Motor neuron (in vitro differentiated cells): ENCODE measurements at regions not wholly inside any gene's neighbourhood (a gene's known extent, or its start where the extent isn't known, plus 50 kb on each side); places are given as distances from the start of the nearest gene placed in this dataset.
A peak's percentile ranks its signal among the peaks of the same experiment; 100 is the strongest.
"Not testable (repeated sequence)": the region's sequence is repeated elsewhere in the genome, so short reads cannot be mapped to it uniquely, and the experiment has no call there.

ENCODE experiments used
- ATAC-seq, 8 experiments: fragments of 200-7000 bp; cut with Tn5 transposase; replicated peaks in 6 of 8; 2 replicates each; pipeline ENCODE4 v1.8.0; 2021; ENCODE audit warnings: mild to moderate bottlenecking in 8 of 8, moderate library complexity in 8 of 8
- H3K27ac ChIP-seq, 2 donors: fragments of 250-450 bp; sonication (Bioruptor Pico); 2 replicates each; pipeline ENCODE4 v1.9.0; 2021; ENCODE audit warnings: antibody characterized with exemption in 2 of 2, mild to moderate bottlenecking in 2 of 2, moderate library complexity in 1 of 2
- H3K4me1 ChIP-seq, 2 donors: fragments of 250-450 bp; sonication (Bioruptor Pico); replicated peaks in 1 of 2; 2 replicates each; pipeline ENCODE4 v1.6.1; 2021; ENCODE audit warnings: antibody characterized with exemption in 2 of 2, mild to moderate bottlenecking in 2 of 2, moderate library complexity in 1 of 2
- H3K4me3 ChIP-seq, 5 donors: fragments of 250-450 bp; sonication (Bioruptor Pico); 2 replicates each; pipeline ENCODE4 v1.9.0; 2021; ENCODE audit warnings: antibody characterized with exemption in 5 of 5, mild to moderate bottlenecking in 5 of 5, moderate library complexity in 4 of 5
- WGBS, 10 experiments: fragments of 450-650 bp; shearing (Covaris generic); methylation state at CpG; one replicate each; pipeline ENCODE4 v1.0.0; 2022; 5-methylcytosine and 5-hydroxymethylcytosine counted together
- in situ Hi-C, 9 experiments: fragments of 400-800 bp; cut with MboI; loops; one replicate each; pipeline ENCODE4 v1.15.0; 2021; ENCODE audit warnings: low sequenced_read_pairs in 9 of 9, low pct_unique_long_range_greater_than_20kb in 2 of 9; ENCODE audit not compliant: unreplicated experiment in 9 of 9

DNA sequence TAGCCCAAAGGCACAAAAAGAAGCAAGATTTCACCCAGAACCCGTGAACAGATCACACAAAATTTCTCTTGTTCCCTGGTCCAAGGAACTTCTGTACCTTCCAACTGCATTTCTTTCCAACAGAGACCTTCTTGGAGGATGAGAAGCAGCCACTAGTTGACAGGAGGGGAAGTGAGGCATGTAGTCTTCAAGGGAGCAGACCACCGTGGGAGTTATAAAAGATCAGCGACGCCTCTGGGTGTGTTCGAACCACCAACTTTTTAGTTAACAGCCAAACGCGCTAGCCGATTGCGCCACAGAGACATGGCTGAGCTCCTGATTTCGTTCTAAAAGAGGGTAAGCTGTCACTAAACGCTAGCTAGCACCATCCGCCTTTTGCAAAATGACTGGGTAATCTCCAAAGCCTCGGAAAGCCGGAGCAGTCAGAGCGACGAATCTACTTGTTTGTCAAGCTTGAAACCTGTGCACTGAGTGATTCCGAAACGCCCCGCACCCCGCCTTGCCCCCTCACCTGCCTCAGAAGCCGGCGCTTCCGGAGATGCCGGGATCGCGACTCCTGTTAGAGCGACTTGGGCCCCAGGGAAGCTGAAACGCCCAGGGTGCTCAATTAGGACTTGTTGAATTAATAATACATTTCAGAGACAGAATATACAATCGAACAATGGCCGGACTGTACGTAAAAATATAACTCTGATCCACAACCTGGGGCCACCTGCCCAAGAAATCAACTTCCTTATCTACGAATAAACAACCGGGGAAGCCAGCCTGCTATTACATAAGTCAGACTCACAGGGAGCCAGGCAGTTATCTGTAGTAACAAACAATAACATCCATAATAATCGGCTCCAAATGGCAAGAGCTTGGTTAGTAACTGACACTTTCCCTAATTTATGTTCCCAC, 140.1 kb downstream of the FAM72C start:
- H3K4me1 ChIP-seq, H3K27ac ChIP-seq, ATAC-seq, H3K4me3 ChIP-seq, in situ Hi-C loops: not testable (repeated sequence)
- WGBS, 10 experiments = 70% methylated on average over 2 of the region's 34 CpGs; no CpG with 5 or more reads in 9 of the 10 experiments

- WGBS, 10 experiments = no CpG with 5 or more reads among the region's 1 CpG
- H3K4me3 ChIP-seq, ATAC-seq, H3K4me1 ChIP-seq, H3K27ac ChIP-seq, in situ Hi-C loops: not testable (repeated sequence)
Measured at GRCh38 chr1:143826162-143826561, 145.6 kb downstream of the FAM72C start.

GRCh38 chr1:143824266-143824665, 147.5 kb downstream of the FAM72C start:
- H3K4me3 ChIP-seq, H3K4me1 ChIP-seq, H3K27ac ChIP-seq, ATAC-seq, in situ Hi-C loops: not testable (repeated sequence)
- no CpG with 5 or more reads among the region's 3 CpGs for WGBS, 10 experiments

DNA sequence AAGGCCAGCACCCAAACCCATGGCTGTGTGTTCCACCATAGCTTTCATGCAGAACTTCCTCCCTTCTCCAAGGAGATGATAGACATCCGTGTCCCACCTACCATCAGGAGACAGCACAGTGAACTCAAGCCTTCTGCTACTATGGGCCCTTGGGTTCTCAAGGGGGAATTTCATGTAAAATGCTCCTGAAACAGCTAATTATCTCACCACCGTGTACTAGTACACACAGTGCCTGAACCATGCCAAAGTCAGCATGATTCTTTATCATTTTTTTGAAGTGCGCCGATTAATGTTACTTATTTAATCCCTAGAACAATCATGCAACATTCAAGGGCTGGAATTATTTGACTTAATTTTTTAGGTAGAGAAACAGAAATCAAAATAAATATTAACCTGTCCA, 151.7 kb downstream of the FAM72C start:
- in situ Hi-C loops, ATAC-seq, H3K27ac ChIP-seq, H3K4me3 ChIP-seq, H3K4me1 ChIP-seq: not testable (repeated sequence)
- no CpG with 5 or more reads among the region's 4 CpGs for WGBS, 10 experiments

DNA sequence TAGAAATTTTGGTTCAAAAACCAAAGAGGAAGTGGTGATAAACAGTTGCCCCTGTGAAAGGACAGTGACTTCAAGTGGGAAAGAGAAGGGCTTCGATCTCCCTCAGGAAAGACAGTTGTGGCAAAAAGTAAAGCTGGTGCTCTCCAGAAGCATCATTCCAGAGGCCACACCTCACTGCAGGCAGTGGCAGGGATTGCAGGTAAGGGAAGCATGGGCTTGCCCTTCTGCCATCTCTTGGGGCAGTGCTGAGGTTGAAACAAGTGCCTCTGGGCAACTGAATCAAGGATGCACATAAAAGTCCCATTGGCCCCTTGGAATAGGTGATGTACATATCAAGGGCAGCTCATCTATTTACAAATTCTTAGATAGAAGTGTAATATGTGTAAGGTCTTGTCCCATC, 155.4 kb downstream of the FAM72C start:
- H3K4me1 ChIP-seq, in situ Hi-C loops, H3K4me3 ChIP-seq, H3K27ac ChIP-seq: not testable (repeated sequence)
- WGBS, 10 experiments = no CpG with 5 or more reads among the region's 1 CpG
- peak in 1 of 8 experiments; percentile 37 for ATAC-seq

DNA sequence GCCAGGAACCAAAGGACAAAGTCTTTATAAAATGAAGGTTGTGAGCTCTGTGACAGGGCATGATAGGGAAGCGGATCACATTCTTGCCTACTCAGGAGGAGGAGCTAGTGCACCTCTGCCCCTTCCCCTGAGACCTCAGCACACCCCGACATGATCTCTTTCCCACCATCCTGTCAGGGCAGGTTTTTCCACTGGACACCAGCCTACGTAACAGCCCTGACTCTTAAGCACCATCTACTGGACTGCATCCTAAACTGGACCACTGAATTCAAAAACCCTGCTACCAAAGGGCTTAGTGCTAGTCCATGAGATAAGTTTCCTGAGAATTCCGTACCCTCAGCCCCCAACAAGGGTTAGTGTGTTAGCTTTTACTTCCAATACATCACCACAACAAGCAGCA, 166.4 kb downstream of the FAM72C start:
- no CpG with 5 or more reads among the region's 4 CpGs for WGBS, 10 experiments
- H3K4me3 ChIP-seq, H3K4me1 ChIP-seq, H3K27ac ChIP-seq, in situ Hi-C loops: not testable (repeated sequence)
- peak in 5 of 8 experiments; percentile 14 to 60 (median 44) for ATAC-seq

- in situ Hi-C loops, H3K27ac ChIP-seq, H3K4me1 ChIP-seq: not testable (repeated sequence)
- peak in 5 of 8 experiments; percentile 17 to 71 (median 65) for ATAC-seq
- peak overlapping the region in 1 of 5 donors; percentile 17 for H3K4me3 ChIP-seq
- no CpG with 5 or more reads among the region's 16 CpGs for WGBS, 10 experiments
Measured at GRCh38 chr1:143804707-143805356, 167.0 kb downstream of the FAM72C start.

GRCh38 chr1:143803927-143804411, 167.8 kb downstream of the FAM72C start:
- in situ Hi-C loops, H3K4me1 ChIP-seq: not testable (repeated sequence)
- peak overlapping the region in 1 of 2 donors; percentile 12 for H3K27ac ChIP-seq
- peak overlapping the region in 4 of 5 donors; percentile 23 to 58 (median 42) for H3K4me3 ChIP-seq
- peak in 6 of 8 experiments; percentile 26 to 65 (median 42) for ATAC-seq
- 21 to 33% (median 23%) methylated on average over 2 to 16 of the region's 26 CpGs; no CpG with 5 or more reads in 7 of the 10 experiments for WGBS, 10 experiments

- H3K4me1 ChIP-seq, in situ Hi-C loops, H3K27ac ChIP-seq, H3K4me3 ChIP-seq: not testable (repeated sequence)
- peak; percentile 56 to 93 (median 80) for ATAC-seq
- WGBS, 10 experiments = no CpG with 5 or more reads among the region's 13 CpGs
Measured at GRCh38 chr1:143803095-143803494, 168.7 kb downstream of the FAM72C start.

- no CpG with 5 or more reads among the region's 22 CpGs for WGBS, 10 experiments
- H3K4me3 ChIP-seq, H3K27ac ChIP-seq, in situ Hi-C loops, H3K4me1 ChIP-seq: not testable (repeated sequence)
- ATAC-seq = peak in 6 of 8 experiments; percentile 18 to 73 (median 66)
Measured at GRCh38 chr1:143799568-143800187, 172.1 kb downstream of the FAM72C start.

DNA sequence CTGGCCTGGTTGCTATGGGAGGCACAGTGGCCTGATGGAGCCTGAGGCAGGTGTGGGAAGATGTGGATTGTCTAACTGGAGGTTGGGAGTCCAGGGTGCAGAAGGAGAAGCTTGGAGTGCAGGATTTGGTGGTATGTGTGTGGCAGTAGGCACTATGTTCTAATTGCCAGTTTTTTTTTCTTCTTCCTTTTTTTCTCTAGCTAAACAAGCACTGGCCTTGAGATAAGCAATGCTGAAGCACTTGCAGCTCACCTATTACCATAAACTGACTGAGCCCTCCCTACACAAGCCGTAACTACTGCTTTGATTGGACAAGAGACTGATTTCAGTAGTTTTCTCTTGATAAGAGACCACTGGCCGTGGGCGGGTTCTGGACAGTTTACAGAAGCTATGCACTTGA, 175.4 kb downstream of the FAM72C start:
- no CpG with 5 or more reads among the region's 3 CpGs for WGBS, 10 experiments
- ATAC-seq, H3K4me1 ChIP-seq: not testable (repeated sequence)

GRCh38 chr1:143792047-143792937, 179.5 kb downstream of the FAM72C start:
- no CpG with 5 or more reads among the region's 57 CpGs for WGBS, 10 experiments
- H3K27ac ChIP-seq, H3K4me1 ChIP-seq, in situ Hi-C loops, H3K4me3 ChIP-seq: not testable (repeated sequence)
- peak in 3 of 8 experiments; percentile 40 to 77 (median 60) for ATAC-seq

More for the DNA sequence above, 175.4 kb downstream of the FAM72C start:
- H3K4me3 ChIP-seq, H3K27ac ChIP-seq, in situ Hi-C loops: not testable (repeated sequence)
